ENCODE measurements at regions not wholly inside any gene's neighbourhood (a gene's known extent, or its start where the extent isn't known, plus 50 kb on each side); places are given as distances from the start of the nearest gene placed in this dataset.

DNA sequence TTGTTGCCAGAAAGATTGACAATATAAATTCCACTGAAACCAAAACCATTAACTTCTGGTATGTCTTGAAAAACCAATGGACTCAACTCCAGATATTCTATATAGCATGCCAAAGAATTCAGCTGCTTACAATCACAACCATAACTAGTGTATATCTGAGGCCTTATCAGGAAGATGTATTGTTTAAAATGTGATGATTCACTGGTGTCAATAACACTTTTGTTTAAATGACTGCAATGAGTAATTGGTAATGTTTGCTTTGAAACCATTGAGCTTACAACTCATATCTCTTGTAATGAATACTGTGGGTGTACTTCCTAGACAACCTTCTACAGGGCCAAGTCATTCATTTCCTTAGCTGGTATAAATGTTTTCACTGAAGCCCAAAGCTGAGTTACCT lies 727.9 kb upstream of the KCND2 start:
- Histone ChIP-seq H2AK9ac (replicated peaks; ENCODE audit: low read depth, low read length, poor library complexity) (no peak overlapping the region), H3K4me1 (ENCODE audit: control insufficient read depth, insufficient read depth, low read length) (no peaks in the 10 kb centered on the region), H3K9me3 (ENCODE audit: control insufficient read depth, insufficient read depth, low read length) (0 out of 2 replicates have a peak, but pooled peaks cover 2% of the 10 kb centered on the region), H3K36me3 (ENCODE audit: control insufficient read depth, insufficient read depth, low read length) (no peaks in the 10 kb centered on the region), H4K20me1 (ENCODE audit: insufficient read depth, low read length) (no peaks in the 10 kb centered on the region), H3K23ac (ENCODE audit: low read depth, low read length) (no peak overlapping the region), H2AK5ac (ENCODE audit: low read depth, low read length) (no peak overlapping the region), H4K5ac (ENCODE audit: low read depth, low read length) (no peak overlapping the region), H3K27ac (ENCODE audit: insufficient read depth, low read length) (no peak overlapping the region), H2BK5ac (ENCODE audit: low read depth, low read length, poor library complexity, severe bottlenecking) (no peak overlapping the region), H3K18ac (ENCODE audit: low read depth, low read length) (no peak overlapping the region), H3K4me2 (ENCODE audit: low read depth, low read length) (no peak overlapping the region), H3K9ac (ENCODE audit: low read depth, low read length) (no peak overlapping the region), H3K4ac (ENCODE audit: low read depth, low read length) (no peak overlapping the region), H2AFZ (replicated peaks; ENCODE audit: low read length, poor library complexity) (no peak overlapping the region), H3K9me1 (ENCODE audit: insufficient read depth, low read length) (no peaks in the 10 kb centered on the region), H3K56ac (ENCODE audit: extremely low read depth, insufficient read depth, low read length) (no peak overlapping the region), H2BK120ac (ENCODE audit: low read depth, low read length) (no peak overlapping the region), H3K4me3 (ENCODE audit: insufficient read depth, low read depth, low read length) (no peak overlapping the region), H4K91ac (ENCODE audit: insufficient read depth, low read depth, low read length) (no peak overlapping the region), H2BK15ac (ENCODE audit: low read depth, low read length) (no peak overlapping the region), H4K8ac (ENCODE audit: low read depth in 2 of 2, low read length in 2 of 2) (no peak overlapping the region), H3K79me1 (ENCODE audit: low read depth in 1 of 2, low read length in 2 of 2) (no peaks in the 10 kb centered on the region), H3K27me3 (ENCODE audit: control insufficient read depth, insufficient read depth, low read length) (no peaks in the 10 kb centered on the region), H2BK20ac (ENCODE audit: low read depth, low read length) (no peak overlapping the region), H3K14ac (replicated peaks; ENCODE audit: low read depth, low read length) (no peak overlapping the region)
- in situ Hi-C loops (cut with MboI; ENCODE audit: low sequenced_read_pairs), result no loop called here
- intact Hi-C loops (cut with micrococcal nuclease), result no loop called here
- TF ChIP-seq POLR2A (IDR thresholded peaks at IDR 0.05; ENCODE audit: low read depth, low read length) (no peak), RCOR1 (IDR thresholded peaks at IDR 0.05; ENCODE audit: insufficient replicate concordance, low read length) (no peak), SMC3 (IDR thresholded peaks at IDR 0.05; ENCODE audit: low read depth, low read length) (no peak), MAFK (IDR thresholded peaks at IDR 0.05; ENCODE audit: low read depth, low read length) (no peak), CHD1 (IDR thresholded peaks at IDR 0.05; ENCODE audit: low read depth, low read length) (no peak)
- TF ChIP-seq, protein P1, sequence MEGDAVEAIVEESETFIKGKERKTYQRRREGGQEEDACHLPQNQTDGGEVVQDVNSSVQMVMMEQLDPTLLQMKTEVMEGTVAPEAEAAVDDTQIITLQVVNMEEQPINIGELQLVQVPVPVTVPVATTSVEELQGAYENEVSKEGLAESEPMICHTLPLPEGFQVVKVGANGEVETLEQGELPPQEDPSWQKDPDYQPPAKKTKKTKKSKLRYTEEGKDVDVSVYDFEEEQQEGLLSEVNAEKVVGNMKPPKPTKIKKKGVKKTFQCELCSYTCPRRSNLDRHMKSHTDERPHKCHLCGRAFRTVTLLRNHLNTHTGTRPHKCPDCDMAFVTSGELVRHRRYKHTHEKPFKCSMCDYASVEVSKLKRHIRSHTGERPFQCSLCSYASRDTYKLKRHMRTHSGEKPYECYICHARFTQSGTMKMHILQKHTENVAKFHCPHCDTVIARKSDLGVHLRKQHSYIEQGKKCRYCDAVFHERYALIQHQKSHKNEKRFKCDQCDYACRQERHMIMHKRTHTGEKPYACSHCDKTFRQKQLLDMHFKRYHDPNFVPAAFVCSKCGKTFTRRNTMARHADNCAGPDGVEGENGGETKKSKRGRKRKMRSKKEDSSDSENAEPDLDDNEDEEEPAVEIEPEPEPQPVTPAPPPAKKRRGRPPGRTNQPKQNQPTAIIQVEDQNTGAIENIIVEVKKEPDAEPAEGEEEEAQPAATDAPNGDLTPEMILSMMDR (conservative IDR thresholded peaks at IDR 0.05; ENCODE audit: low read depth, low read length), result no peak
- CTCF ChIA-PET, result no interaction called here
- ATAC-seq (ENCODE audit: low read depth), result peak; percentile 66
- dilution Hi-C loops (cut with HindIII; ENCODE audit: low sequenced_read_pairs, unreplicated experiment), result no loop called here
- peak; percentile 26 for DNase-seq
- BruUV-seq (replicated peaks), result no TSS peak
- POLR2A ChIA-PET (ENCODE audit: unreplicated experiment), result no interaction called here

Data from IMR-90 (cell line).